ENCODE measurements at regions not wholly inside any gene's neighbourhood (a gene's known extent, or its start where the extent isn't known, plus 50 kb on each side); places are given as distances from the start of the nearest gene placed in this dataset.

- TF ChIP-seq CTCF (IDR thresholded peaks at IDR 0.05; ENCODE audit: insufficient read depth, low read length): no peak
- TF ChIP-seq REST (IDR thresholded peaks at IDR 0.05; ENCODE audit: insufficient replicate concordance, low read depth): no peak
- no peak for TF ChIP-seq POLR2AphosphoS5 (IDR thresholded peaks at IDR 0.05; ENCODE audit: low read depth)
- TF ChIP-seq GABPA (IDR thresholded peaks at IDR 0.05; ENCODE audit: low read depth): no peak
- no peak for TF ChIP-seq SPI1 (IDR thresholded peaks at IDR 0.05; ENCODE audit: borderline replicate concordance, low read depth)
These were observed 59.8 kb upstream of the GNG12 start for GRCh38 chr1:67893126-67893495.
